IMR-90 (cell line): ENCODE measurements at regions not wholly inside any gene's neighbourhood (a gene's known extent, or its start where the extent isn't known, plus 50 kb on each side); places are given as distances from the start of the nearest gene placed in this dataset.

Experiments
- FOS ChIP-seq: fragments of 150-350 bp; IDR thresholded peaks from 2 replicates; pipeline ENCODE4 v1.6.1; 2016; ENCODE audit warnings: low read depth, low read length
- TF ChIP-seq, protein P1 (sequence below): conservative IDR thresholded peaks from 2 replicates; pipeline ENCODE4 v1.5.1; 2012; ENCODE audit warnings: mild to moderate bottlenecking, low read depth, low read length, improper control_type of control experiment

DNA sequence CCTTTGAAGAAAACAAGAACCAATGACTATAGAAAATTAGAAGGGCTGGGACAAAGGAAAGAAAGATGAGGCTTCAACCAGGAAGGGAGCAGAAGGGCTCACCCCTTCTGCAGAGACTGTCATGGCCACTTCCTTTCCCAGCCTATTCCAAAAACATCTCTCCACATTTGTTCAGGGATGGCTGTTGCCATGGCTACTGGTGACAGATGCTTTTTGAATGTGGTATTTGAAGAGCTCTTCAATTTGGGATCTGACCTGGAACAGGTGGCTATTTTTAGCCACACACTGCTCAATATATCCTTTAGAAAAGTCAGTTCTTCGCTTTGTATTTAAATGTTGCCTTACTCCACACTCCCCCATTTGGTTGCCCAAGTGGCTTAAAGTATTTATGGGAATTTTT is 64.1 kb upstream of the LCLAT1 start:
- TF ChIP-seq, protein P1, sequence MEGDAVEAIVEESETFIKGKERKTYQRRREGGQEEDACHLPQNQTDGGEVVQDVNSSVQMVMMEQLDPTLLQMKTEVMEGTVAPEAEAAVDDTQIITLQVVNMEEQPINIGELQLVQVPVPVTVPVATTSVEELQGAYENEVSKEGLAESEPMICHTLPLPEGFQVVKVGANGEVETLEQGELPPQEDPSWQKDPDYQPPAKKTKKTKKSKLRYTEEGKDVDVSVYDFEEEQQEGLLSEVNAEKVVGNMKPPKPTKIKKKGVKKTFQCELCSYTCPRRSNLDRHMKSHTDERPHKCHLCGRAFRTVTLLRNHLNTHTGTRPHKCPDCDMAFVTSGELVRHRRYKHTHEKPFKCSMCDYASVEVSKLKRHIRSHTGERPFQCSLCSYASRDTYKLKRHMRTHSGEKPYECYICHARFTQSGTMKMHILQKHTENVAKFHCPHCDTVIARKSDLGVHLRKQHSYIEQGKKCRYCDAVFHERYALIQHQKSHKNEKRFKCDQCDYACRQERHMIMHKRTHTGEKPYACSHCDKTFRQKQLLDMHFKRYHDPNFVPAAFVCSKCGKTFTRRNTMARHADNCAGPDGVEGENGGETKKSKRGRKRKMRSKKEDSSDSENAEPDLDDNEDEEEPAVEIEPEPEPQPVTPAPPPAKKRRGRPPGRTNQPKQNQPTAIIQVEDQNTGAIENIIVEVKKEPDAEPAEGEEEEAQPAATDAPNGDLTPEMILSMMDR: no peak
- TF ChIP-seq FOS: no peak
